Esophagus muscularis mucosa (tissue), 3 donors: ENCODE measurements at regions not wholly inside any gene's neighbourhood (a gene's known extent, or its start where the extent isn't known, plus 50 kb on each side); places are given as distances from the start of the nearest gene placed in this dataset.

ENCODE experiments used
- CTCF ChIP-seq, 3 experiments: fragments of 200-600 bp in 2 of 3; fragments of 450-650 bp in 1 of 3; sonication (generic) in 2 of 3; IDR thresholded peaks; one replicate each; pipeline ENCODE4 v1.5.1; 2017 to 2019; ENCODE audit warnings: antibody characterized with exemption in 3 of 3, mild to moderate bottlenecking in 2 of 3, moderate library complexity in 1 of 3
- POLR2A ChIP-seq: fragments of 450-650 bp; IDR thresholded peaks from one replicate; pipeline ENCODE4 v1.6.1; 2017; ENCODE audit warnings: antibody characterized with exemption, moderate library complexity, mild to moderate bottlenecking, low read depth

GRCh38 chr18:29605365-29605764 is 1428.4 kb upstream of the CDH2 start:
- TF ChIP-seq CTCF (IDR thresholded peaks at IDR 0.05) (no peak), POLR2A (no peak)
